Activated CD8-positive, alpha-beta memory T cell treated with anti-CD3 and anti-CD28 coated beads, Interleukin-2, amount 50 U/mL, for 48 hours (primary cell): ENCODE measurements at regions not wholly inside any gene's neighbourhood (a gene's known extent, or its start where the extent isn't known, plus 50 kb on each side); places are given as distances from the start of the nearest gene placed in this dataset.

Experiments used
- DNase-seq: peaks from one replicate; pipeline ENCODE4 v3.0.0-alpha.2; 2020

DNA sequence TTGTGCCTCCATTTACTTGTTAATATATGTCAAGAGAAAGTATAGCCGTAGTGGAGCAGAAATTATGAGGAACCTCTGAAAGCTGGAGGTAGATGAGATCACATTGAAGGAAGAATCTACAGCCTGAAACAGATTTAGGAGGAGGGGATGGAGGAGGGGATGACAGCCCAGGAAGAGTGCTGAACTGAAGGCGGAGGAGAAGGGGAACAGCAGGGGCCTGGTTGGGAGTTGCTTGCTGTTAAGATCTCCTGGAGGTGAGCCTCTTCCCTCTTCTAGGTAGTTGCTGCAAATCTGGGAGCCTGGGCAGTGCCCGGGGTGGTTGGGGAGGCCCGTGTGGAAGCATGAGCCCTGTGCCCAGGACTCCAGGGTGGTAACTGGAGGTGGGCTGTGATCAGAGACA, 111.8 kb upstream of the SEMA6A start:
- DNase-seq = no peak

- no peak for DNase-seq
These were observed 111.3 kb upstream of the SEMA6A start for GRCh38 chr5:116685931-116686330.

- no peak for DNase-seq
These were observed 110.4 kb upstream of the SEMA6A start for GRCh38 chr5:116685069-116685468.

DNA sequence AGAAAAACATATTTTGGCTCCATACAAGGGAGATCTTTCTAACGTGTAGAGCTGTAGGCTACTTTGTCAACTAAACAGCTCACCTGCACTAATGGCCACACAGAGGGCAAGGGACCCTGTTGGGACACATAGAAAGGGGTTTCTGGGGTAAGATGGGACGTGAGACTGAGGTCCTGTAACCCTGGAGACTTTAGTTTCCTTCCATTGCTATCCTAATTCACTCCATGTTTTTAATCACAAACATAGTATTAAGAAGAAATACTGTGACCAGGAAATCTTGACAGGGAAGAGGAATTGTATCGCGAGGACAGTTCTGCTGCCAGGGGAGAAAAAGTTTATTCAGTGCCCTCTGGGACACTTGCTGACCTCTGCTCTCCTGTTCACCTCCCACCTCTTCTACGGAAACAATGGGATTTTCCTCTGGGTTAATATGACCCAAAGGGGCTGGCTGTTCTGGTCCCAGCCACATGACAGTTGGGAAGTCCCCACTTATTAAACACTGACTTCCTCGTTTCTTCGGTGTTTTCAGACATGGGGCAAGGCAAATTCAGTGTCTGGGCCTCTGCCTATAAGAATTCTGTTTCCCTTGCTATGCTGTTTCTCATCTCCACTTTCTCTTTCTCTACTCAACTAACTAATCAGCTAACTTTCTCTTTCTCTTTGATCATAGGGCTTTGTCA, 106.9 kb upstream of the SEMA6A start:
- no peak for DNase-seq

- DNase-seq = no peak
These were observed 100.9 kb upstream of the SEMA6A start for GRCh38 chr5:116675626-116675910.

DNA sequence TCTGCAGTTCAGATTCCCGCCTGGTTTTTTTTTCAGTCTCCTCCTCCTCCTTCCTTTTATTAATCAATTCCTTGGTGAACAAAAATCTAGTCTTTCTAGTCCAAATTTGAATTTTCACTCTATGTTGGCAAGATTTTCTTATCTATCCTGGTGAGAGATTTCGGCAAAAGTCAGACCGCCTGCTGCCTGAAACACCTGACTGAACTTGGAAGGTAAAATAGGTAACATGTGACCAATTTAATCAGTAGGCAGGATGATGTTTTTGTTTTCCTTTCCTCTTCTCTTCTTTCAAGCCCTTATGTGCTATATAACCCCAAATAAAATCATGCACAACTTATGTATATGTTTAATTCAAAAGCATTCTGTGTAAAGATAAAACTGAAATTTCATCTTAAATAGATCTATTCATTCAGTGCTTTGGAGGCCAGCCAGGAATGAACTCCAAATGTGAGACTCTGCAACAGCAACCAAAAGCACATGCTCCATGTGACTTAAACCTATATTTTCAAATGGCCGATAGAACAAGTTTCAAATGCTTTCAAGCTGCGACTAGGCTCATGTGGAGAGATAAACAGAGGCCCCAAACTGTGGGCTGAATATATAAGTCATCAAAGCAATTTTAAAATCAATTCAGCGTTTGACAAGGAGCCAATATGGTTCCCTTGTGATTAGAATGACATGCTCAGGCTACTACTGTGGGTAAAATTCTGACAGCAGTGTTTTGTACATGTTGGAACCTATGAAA, 100.4 kb upstream of the SEMA6A start:
- no peak for DNase-seq

- no peak for DNase-seq
These were observed 98.8 kb upstream of the SEMA6A start for GRCh38 chr5:116673453-116673852.

DNA sequence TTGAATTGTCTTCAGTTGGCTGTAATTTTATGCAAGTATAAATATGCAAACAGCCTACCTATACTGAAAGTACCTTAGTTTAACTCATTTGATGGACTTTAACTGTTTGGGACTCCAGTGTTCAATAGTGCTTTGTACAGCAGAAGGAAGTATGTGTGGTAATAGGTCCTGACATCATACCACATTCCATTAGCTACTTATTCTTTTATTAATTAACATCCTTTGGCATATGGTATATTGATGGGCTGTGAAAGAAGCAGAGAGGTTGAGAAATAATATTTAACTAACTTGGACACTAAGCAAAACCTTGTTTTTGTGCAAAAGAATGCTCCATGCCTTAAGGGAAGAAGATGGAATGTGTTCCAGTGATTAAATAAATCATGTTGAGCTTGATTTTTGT, 97.6 kb upstream of the SEMA6A start:
- DNase-seq = no peak

DNA sequence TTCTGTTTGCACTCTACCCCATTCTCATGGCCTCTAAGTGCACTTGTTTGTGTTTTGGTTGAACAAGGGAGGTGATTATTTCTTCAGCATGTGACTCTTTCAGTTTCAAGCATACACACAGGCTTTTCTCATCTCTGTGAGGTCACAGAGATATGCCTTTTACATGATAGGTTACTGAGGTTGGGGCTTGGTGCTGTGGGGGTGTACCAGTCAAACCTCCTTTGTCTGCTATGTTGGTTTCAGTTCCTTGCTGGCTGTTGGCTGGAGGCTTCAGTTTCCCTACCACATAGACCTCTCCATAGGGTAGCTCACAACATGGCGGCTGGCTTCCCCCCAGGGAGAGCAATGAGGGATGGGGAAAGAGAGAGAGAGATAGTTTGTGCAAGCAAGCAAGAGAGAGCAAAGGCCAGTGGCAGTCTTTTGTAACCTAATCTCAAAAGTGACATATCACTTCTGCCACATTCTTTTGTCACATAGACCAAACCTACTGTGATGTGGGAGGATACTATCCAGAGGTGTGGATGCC, 96.7 kb upstream of the SEMA6A start:
- no peak for DNase-seq

DNA sequence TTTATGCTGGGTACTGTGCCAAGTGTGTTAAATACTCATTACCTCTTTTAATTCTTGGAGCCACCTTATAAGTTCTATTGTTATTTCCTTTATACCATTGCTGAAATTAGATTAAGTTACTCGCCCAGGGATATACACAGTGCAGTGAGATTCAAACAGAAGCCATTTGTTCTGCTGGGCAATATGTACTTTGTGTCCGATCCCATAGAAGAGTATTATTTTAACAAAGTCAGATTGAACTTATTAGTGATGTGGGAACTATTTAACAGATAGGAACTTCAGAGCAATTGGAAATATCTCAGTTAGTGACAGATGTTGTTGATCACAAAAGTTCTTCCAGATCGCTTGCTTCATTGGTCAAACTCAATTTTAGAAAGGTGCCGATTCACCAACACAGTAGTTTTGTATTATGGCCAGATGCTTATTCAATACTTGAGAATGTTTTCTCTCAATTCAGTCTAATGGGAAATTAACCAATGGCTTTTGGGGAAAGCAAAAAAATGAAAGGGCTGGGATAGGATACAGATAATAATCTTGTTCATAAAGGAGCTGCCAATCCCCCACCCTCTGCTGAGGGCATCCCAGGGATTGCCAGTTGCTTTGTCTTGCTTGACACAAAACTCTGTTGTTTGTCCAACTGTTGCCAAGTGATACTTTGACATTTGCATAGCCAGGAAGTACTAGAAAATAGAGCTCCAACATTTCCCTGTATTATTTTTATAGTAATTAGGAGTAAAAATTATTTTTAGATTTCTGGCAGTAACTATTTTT, 94.8 kb upstream of the SEMA6A start:
- DNase-seq = no peak

DNA sequence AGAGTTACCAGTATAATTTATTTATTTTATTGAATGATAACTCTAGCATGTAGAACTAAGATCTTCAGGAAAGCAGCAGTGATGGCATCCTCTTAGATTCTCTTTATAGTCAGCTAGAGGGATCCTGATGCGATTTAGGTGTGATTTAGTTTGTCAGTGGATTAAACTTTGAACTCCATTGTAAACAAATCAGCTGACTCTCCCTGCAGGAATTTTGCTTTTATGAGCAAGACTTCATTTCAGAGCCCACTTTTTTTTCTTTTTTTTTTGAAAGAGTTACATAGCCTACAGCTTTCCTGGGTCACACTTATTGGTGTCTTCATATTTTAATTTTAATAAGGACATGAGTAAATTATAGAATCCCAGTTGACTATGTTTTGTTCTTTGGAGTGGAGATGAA, 93.8 kb upstream of the SEMA6A start:
- no peak for DNase-seq

- DNase-seq = no peak
These were observed 92.3 kb upstream of the SEMA6A start for GRCh38 chr5:116666901-116667300.

GRCh38 chr5:116664988-116665387, 90.4 kb upstream of the SEMA6A start:
- no peak for DNase-seq

DNA sequence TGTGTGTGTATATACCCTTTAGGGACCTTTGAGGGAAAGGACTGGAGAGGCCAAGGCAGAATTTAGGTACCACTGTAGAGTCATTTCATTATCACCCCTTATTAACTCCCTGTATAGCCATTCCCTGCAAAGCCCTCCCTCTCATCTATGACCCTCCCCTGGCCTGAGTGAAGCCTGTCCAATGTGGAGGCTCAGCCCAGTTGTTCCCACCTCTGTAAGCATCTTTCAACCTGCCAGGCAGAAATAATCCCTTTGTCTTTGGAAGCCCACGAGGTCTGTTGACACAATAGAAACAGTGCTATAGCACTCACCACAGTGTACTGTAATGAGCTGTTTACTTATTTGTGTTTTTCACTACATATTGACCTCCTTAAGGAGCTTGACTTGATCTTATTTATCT, 88.5 kb upstream of the SEMA6A start:
- no peak for DNase-seq

DNA sequence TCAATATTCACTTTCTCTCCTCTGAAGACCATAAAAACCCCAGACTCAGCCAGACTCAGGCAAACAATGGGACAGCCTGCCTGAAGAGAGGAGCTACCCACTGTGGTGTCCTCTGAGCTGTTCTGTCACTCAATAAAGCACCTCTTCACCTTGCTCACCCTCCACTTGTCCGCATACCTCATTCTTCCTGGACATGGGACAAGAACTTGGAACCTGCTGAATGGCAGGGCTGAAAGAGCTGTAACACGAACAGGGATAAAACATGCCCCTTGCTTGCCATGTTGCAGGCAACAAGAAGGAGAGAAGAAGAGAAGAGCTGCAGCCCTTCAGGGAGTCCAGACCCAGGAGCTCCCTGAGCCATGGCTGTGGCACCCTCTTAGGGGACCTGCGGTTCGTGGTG, 86.8 kb upstream of the SEMA6A start:
- DNase-seq = no peak

DNA sequence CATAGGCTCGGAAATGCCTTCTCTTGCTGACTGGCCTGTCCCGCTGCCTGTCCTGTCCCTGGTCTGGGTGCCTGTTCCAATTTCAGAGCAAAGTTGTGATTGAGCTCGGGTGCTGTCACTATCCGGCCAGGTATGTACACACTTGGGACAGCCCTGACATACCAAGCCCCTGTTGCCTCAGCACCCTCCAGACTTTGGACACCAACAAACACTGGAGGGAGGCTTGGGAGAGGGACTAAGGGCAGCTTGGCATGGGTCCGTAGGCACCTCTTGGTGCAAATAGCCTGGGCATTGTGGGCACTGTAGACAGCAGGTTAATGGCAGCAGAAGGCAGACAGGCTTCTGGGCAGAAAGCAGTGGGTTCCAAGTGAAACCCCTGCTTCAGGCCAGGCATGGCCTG, 86.3 kb upstream of the SEMA6A start:
- DNase-seq = no peak

GRCh38 chr5:116658830-116659229, 84.2 kb upstream of the SEMA6A start:
- DNase-seq = no peak

DNA sequence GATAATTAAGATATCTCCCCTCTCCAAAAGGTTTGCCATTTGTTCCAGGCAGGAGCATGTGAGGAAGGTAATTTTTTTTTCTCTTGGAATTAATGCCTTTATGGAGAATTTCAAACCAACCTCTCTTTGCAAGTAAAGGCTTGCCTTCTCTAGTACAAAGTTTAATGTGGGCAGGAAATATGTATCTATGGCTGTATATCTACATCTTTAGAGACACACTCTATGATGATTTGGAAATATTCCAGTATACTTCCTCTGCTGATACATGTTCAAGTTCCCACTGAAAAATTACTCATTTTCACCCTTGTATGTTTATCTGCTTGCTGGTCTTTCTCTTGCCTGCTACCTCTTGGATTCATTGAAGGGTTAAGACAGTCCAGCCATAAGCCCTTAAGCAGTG, 83.5 kb upstream of the SEMA6A start:
- no peak for DNase-seq

DNA sequence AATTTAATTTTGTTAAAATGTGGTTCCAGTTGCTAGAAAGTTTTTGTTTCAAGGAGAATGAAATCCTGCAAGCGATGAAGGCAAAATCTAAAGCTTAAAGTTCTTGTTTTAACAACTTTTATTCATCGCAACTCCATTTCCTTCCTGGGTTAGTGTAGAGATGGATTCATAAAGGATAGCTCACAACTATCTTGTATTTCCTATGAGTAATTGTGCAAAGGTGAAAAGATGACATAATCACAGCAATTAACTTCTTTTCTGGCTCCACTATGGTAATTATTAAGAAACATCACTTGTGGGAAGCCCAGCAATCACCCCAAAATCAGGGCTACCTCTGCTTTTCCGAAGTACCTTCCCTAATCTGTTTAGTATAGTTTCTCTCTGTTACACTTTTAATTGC, 80.8 kb upstream of the SEMA6A start:
- DNase-seq = no peak

GRCh38 chr5:116654925-116655324, 80.3 kb upstream of the SEMA6A start:
- DNase-seq = no peak

DNA sequence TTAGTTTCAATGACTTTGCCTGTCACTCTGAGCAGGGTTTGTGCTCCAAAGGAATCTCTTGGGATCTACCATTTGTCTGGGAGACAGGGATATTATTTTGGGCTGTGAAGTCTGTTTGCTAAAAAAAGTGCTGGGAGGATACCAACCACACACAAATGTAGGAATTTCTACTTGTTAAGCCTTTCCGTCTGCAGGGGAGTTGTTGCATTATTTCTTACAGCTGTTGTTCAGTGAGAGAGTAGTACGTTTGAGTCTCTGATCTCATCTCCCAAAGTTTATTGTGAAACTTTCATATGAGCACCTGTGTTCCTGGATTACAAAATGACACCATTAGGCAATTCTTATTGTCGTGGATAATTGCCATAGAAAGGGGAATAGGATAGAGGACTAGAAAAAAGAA, 78.3 kb upstream of the SEMA6A start:
- DNase-seq = no peak

DNA sequence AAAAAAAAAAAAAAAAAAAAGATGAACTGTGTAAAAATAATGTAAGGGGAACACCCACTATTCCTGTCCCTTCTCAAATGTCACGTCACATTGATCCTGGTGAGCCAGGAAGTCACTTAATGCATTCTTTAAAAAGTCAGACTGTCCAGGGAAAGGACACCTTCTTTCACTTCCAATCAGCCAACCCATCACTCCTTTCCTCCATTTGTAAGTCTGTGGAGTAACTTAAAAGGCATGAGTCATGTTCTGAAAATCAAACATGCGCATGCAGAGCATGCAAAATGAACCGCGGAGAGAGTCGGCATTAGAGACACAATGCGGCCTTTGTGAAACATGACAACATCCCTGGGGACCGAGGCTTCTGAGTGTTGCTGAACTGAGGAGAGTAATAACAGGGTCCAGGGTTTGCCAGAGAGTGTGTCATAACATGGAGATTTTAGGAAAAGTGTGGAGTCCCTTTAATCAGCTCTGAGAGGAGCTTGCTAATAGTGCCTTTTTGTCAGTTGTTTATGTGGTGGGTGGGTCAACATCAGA, 77.6 kb upstream of the SEMA6A start:
- no peak for DNase-seq

- DNase-seq = no peak
These were observed 77.0 kb upstream of the SEMA6A start for GRCh38 chr5:116651653-116652052.

DNA sequence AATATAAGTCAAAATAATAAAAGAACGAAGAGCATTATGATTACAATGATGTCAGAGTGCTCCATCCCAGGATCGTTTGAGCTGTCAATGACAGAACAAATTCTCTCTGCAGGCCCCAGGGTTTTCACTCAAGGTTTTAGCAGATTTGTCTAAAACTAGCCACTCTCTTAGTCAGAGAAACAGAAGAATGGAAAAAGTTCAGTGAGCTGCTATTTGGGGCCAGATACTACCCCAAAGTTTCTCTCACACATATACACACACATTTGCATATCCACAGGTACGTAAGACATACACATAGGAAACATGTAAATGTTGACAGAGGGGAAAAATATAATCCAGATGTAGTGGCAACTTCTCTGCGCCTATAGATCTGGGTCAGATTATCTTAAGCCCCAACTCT, 76.3 kb upstream of the SEMA6A start:
- no peak for DNase-seq
